ENCODE measurements at regions not wholly inside any gene's neighbourhood (a gene's known extent, or its start where the extent isn't known, plus 50 kb on each side); places are given as distances from the start of the nearest gene placed in this dataset.

DNA sequence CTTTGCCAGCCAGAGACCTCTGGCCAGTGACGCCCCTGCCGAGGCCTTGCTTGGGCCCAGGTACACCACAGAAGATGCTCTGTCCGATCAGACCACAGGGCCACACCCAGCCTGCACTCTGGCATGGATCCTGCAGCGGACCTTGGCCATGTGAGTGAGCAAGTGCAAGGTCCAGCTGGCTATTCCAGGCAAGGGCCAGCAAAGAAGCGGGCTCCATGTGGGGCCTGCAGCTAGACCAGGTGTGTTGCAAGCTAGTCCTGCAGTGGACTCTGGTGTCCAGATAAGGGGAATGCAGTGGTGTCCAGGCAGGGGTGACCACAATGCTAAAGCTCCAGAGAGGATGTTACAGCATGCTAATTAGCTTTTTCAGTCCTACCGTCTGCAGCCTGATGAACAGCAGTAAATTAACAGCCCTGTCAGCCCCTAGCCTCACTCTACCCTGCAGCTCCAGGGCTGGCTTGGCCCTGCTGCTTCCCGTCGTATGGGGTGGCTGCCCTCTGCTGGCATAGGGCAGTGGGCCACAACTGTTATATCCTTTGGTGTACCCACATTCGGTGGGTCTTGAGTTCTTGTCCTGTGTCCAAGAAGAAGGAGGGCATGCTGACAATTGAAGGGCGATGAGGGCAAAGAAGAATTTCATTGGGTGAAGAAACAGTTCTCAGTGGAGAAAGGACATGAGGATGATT lies 284.5 kb upstream of the POU5F2 start:
- TF ChIP-seq FOXP2 (optimal IDR thresholded peaks at IDR 0.05; ENCODE audit: borderline replicate concordance, extremely low read depth, extremely low read length, insufficient read depth) = no peak
- no peak for TF ChIP-seq REST (IDR thresholded peaks at IDR 0.05; ENCODE audit: insufficient read depth in 1 of 2, low read depth in 2 of 2, low read length in 2 of 2)
- TF ChIP-seq POLR2AphosphoS5 (IDR thresholded peaks at IDR 0.05; ENCODE audit: low read depth, low read length) = no peak

GRCh38 chr5:94024620-94025019 lies 283.2 kb upstream of the POU5F2 start:
- no peak for TF ChIP-seq POLR2AphosphoS5 (IDR thresholded peaks at IDR 0.05; ENCODE audit: low read depth, low read length)
- TF ChIP-seq TAF1 (IDR thresholded peaks at IDR 0.05; ENCODE audit: borderline replicate concordance, insufficient read depth, low read length) = no peak
- no peak for TF ChIP-seq FOXP2 (optimal IDR thresholded peaks at IDR 0.05; ENCODE audit: borderline replicate concordance, extremely low read depth, extremely low read length, insufficient read depth)
- no peak for TF ChIP-seq SIN3A (IDR thresholded peaks at IDR 0.05; ENCODE audit: borderline replicate concordance, insufficient read depth, low read length)
- TF ChIP-seq REST (IDR thresholded peaks at IDR 0.05; ENCODE audit: insufficient read depth in 1 of 2, low read depth in 2 of 2, low read length in 2 of 2) = no peak

GRCh38 chr5:94024101-94024500 lies 282.7 kb upstream of the POU5F2 start:
- no peak for TF ChIP-seq POLR2AphosphoS5 (IDR thresholded peaks at IDR 0.05; ENCODE audit: low read depth, low read length)
- no peak for TF ChIP-seq REST (IDR thresholded peaks at IDR 0.05; ENCODE audit: insufficient read depth in 1 of 2, low read depth in 2 of 2, low read length in 2 of 2)
- no peak for TF ChIP-seq FOXP2 (optimal IDR thresholded peaks at IDR 0.05; ENCODE audit: borderline replicate concordance, extremely low read depth, extremely low read length, insufficient read depth)
- TF ChIP-seq SIN3A (IDR thresholded peaks at IDR 0.05; ENCODE audit: borderline replicate concordance, insufficient read depth, low read length) = no peak
- no peak for TF ChIP-seq TAF1 (IDR thresholded peaks at IDR 0.05; ENCODE audit: borderline replicate concordance, insufficient read depth, low read length)

DNA sequence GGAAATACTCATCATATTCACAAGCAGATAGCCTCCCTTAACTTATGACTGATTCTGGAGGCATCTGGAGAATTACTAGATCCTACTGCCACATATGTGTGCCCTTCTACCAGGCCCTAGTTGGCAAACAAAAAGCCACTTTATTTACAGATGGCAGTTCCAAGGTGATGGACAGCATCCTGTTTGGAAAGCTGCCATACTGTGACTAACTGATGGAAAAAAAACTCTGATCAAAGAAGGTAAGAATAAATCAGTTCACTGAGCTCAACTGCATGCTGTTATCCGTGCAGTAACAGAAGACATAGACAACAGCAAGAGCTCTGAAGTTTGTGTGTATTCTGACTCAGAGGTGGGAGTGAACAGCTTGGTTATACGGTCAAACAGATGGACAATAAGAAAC lies 279.8 kb upstream of the POU5F2 start:
- TF ChIP-seq TAF1 (IDR thresholded peaks at IDR 0.05; ENCODE audit: borderline replicate concordance, insufficient read depth, low read length) = no peak
- TF ChIP-seq SIN3A (IDR thresholded peaks at IDR 0.05; ENCODE audit: borderline replicate concordance, insufficient read depth, low read length) = no peak

- no peak for TF ChIP-seq FOXP2 (optimal IDR thresholded peaks at IDR 0.05; ENCODE audit: borderline replicate concordance, extremely low read depth, extremely low read length, insufficient read depth)
- TF ChIP-seq TAF1 (IDR thresholded peaks at IDR 0.05; ENCODE audit: borderline replicate concordance, insufficient read depth, low read length) = no peak
- no peak for TF ChIP-seq POLR2AphosphoS5 (IDR thresholded peaks at IDR 0.05; ENCODE audit: low read depth, low read length)
- TF ChIP-seq SIN3A (IDR thresholded peaks at IDR 0.05; ENCODE audit: borderline replicate concordance, insufficient read depth, low read length) = no peak
- no peak for TF ChIP-seq REST (IDR thresholded peaks at IDR 0.05; ENCODE audit: insufficient read depth in 1 of 2, low read depth in 2 of 2, low read length in 2 of 2)
Observed at GRCh38 chr5:94017579-94017978, 276.2 kb upstream of the POU5F2 start.

All from PFSK-1 (cell line).